Astrocyte of the spinal cord (primary cell): ENCODE measurements at regions not wholly inside any gene's neighbourhood (a gene's known extent, or its start where the extent isn't known, plus 50 kb on each side); places are given as distances from the start of the nearest gene placed in this dataset.

Source experiments
- DNase-seq: peaks from one replicate; pipeline ENCODE4 v3.0.0; 2011; ENCODE audit warnings: low read depth, low spot score
- H3K4me3 ChIP-seq: 2 replicates; pipeline ENCODE4 v1.5.1; 2011; ENCODE audit warnings: low read depth, mild to moderate bottlenecking, low read length, moderate library complexity
- CTCF ChIP-seq: IDR thresholded peaks from 2 replicates; pipeline ENCODE4 v1.5.1; 2012; ENCODE audit warnings: low read depth, mild to moderate bottlenecking, low read length, inconsistent platforms
- in situ Hi-C: cut with HindIII; loops from 2 replicates; pipeline ENCODE4 v1.10.0; 2017; ENCODE audit warnings: low sequenced_read_pairs

GRCh38 chr5:42277293-42277692 is 145.9 kb upstream of the GHR start:
- no peak for TF ChIP-seq CTCF
- DNase-seq = no peak
- H3K4me3 ChIP-seq = no peak overlapping the region
- in situ Hi-C loops = no loop called here

GRCh38 chr5:42284584-42284983 is 138.7 kb upstream of the GHR start:
- DNase-seq = no peak
- no peak overlapping the region for H3K4me3 ChIP-seq
- TF ChIP-seq CTCF = no peak
- in situ Hi-C loops = no loop called here

- H3K4me3 ChIP-seq = no peak overlapping the region
- TF ChIP-seq CTCF = no peak
- in situ Hi-C loops = no loop called here
- no peak for DNase-seq
Measured at GRCh38 chr5:42285230-42285629, 138.0 kb upstream of the GHR start.

- in situ Hi-C loops = no loop called here
- no peak for TF ChIP-seq CTCF
- no peak for DNase-seq
Measured at GRCh38 chr5:42300496-42300895, 122.7 kb upstream of the GHR start.

GRCh38 chr5:42301349-42301748 is 121.9 kb upstream of the GHR start:
- in situ Hi-C loops = no loop called here
- DNase-seq = no peak
- no peak overlapping the region for H3K4me3 ChIP-seq
- TF ChIP-seq CTCF = no peak

More at GRCh38 chr5:42300496-42300895, 122.7 kb upstream of the GHR start:
- H3K4me3 ChIP-seq = no peak overlapping the region

GRCh38 chr5:42302186-42302585 is 121.1 kb upstream of the GHR start:
- in situ Hi-C loops = no loop called here
- DNase-seq = no peak
- no peak overlapping the region for H3K4me3 ChIP-seq
- no peak for TF ChIP-seq CTCF

GRCh38 chr5:42306287-42306686 is 117.0 kb upstream of the GHR start:
- DNase-seq = no peak
- TF ChIP-seq CTCF = no peak
- H3K4me3 ChIP-seq = no peak overlapping the region
- in situ Hi-C loops = no loop called here
